ENCODE measurements at regions not wholly inside any gene's neighbourhood (a gene's known extent, or its start where the extent isn't known, plus 50 kb on each side); places are given as distances from the start of the nearest gene placed in this dataset.

GRCh38 chr13:84192125-84192524, 309.9 kb upstream of the SLITRK1 start:
- no peaks in the 10 kb centered on the region for H3K9me3 ChIP-seq (ENCODE audit: control insufficient read depth, low read depth, low read length)
- H3K27me3 ChIP-seq (ENCODE audit: control insufficient read depth, insufficient read depth, low read length), result no peaks in the 10 kb centered on the region
- no peaks in the 10 kb centered on the region for H3K4me1 ChIP-seq (ENCODE audit: control insufficient read depth, low read depth, low read length)
- no peak overlapping the region for H3K9ac ChIP-seq (ENCODE audit: low read length)
- no peaks in the 10 kb centered on the region for H3K36me3 ChIP-seq (ENCODE audit: control insufficient read depth, low read depth, low read length)
- H3K4me3 ChIP-seq (ENCODE audit: low read length), result no peak overlapping the region
- no peak overlapping the region for H3K27ac ChIP-seq (ENCODE audit: low read length)

GRCh38 chr13:84191139-84191538, 308.9 kb upstream of the SLITRK1 start:
- no peaks in the 10 kb centered on the region for H3K4me1 ChIP-seq (ENCODE audit: control insufficient read depth, low read depth, low read length)
- no peak overlapping the region for H3K27ac ChIP-seq (ENCODE audit: low read length)
- no peak overlapping the region for H3K9ac ChIP-seq (ENCODE audit: low read length)
- no peaks in the 10 kb centered on the region for H3K9me3 ChIP-seq (ENCODE audit: control insufficient read depth, low read depth, low read length)
- H3K4me3 ChIP-seq (ENCODE audit: low read length), result no peak overlapping the region
- no peaks in the 10 kb centered on the region for H3K27me3 ChIP-seq (ENCODE audit: control insufficient read depth, insufficient read depth, low read length)
- H3K36me3 ChIP-seq (ENCODE audit: control insufficient read depth, low read depth, low read length), result no peaks in the 10 kb centered on the region

- Histone ChIP-seq H3K27ac (ENCODE audit: low read length) (no peak overlapping the region), H3K27me3 (ENCODE audit: control insufficient read depth, insufficient read depth, low read length) (no peaks in the 10 kb centered on the region), H3K9me3 (ENCODE audit: control insufficient read depth, low read depth, low read length) (no peaks in the 10 kb centered on the region), H3K36me3 (ENCODE audit: control insufficient read depth, low read depth, low read length) (no peaks in the 10 kb centered on the region), H3K4me3 (ENCODE audit: low read length) (no peak overlapping the region), H3K9ac (ENCODE audit: low read length) (no peak overlapping the region), H3K4me1 (ENCODE audit: control insufficient read depth, low read depth, low read length) (no peaks in the 10 kb centered on the region)
Measured at GRCh38 chr13:84187626-84188025, 305.4 kb upstream of the SLITRK1 start.

GRCh38 chr13:84139561-84140158, 257.4 kb upstream of the SLITRK1 start:
- Histone ChIP-seq H3K36me3 (ENCODE audit: control insufficient read depth, low read depth, low read length) (no peaks in the 10 kb centered on the region), H3K27ac (ENCODE audit: low read length) (no peak overlapping the region), H3K27me3 (ENCODE audit: control insufficient read depth, insufficient read depth, low read length) (no peaks in the 10 kb centered on the region), H3K9ac (ENCODE audit: low read length) (no peak overlapping the region), H3K4me3 (ENCODE audit: low read length) (no peak overlapping the region), H3K9me3 (ENCODE audit: control insufficient read depth, low read depth, low read length) (no peaks in the 10 kb centered on the region), H3K4me1 (ENCODE audit: control insufficient read depth, low read depth, low read length) (peaks cover 14% of the 10 kb centered on the region)

GRCh38 chr13:84137292-84137691, 255.0 kb upstream of the SLITRK1 start:
- Histone ChIP-seq H3K4me1 (ENCODE audit: control insufficient read depth, low read depth, low read length) (peaks cover 14% of the 10 kb centered on the region), H3K27me3 (ENCODE audit: control insufficient read depth, insufficient read depth, low read length) (no peaks in the 10 kb centered on the region), H3K9me3 (ENCODE audit: control insufficient read depth, low read depth, low read length) (no peaks in the 10 kb centered on the region), H3K4me3 (ENCODE audit: low read length) (no peak overlapping the region), H3K9ac (ENCODE audit: low read length) (no peak overlapping the region), H3K27ac (ENCODE audit: low read length) (no peak overlapping the region), H3K36me3 (ENCODE audit: control insufficient read depth, low read depth, low read length) (no peaks in the 10 kb centered on the region)

- no peaks in the 10 kb centered on the region for H3K27me3 ChIP-seq (ENCODE audit: control insufficient read depth, insufficient read depth, low read length)
- peaks cover 14% of the 10 kb centered on the region for H3K4me1 ChIP-seq (ENCODE audit: control insufficient read depth, low read depth, low read length)
- H3K36me3 ChIP-seq (ENCODE audit: control insufficient read depth, low read depth, low read length), result no peaks in the 10 kb centered on the region
- no peaks in the 10 kb centered on the region for H3K9me3 ChIP-seq (ENCODE audit: control insufficient read depth, low read depth, low read length)
- H3K27ac ChIP-seq (ENCODE audit: low read length), result no peak overlapping the region
- no peak overlapping the region for H3K4me3 ChIP-seq (ENCODE audit: low read length)
- H3K9ac ChIP-seq (ENCODE audit: low read length), result no peak overlapping the region
Measured at GRCh38 chr13:84136582-84136981, 254.3 kb upstream of the SLITRK1 start.

GRCh38 chr13:84132491-84132890, 250.2 kb upstream of the SLITRK1 start:
- Histone ChIP-seq H3K4me3 (ENCODE audit: low read length) (no peak overlapping the region), H3K36me3 (ENCODE audit: control insufficient read depth, low read depth, low read length) (no peaks in the 10 kb centered on the region), H3K9me3 (ENCODE audit: control insufficient read depth, low read depth, low read length) (no peaks in the 10 kb centered on the region), H3K4me1 (ENCODE audit: control insufficient read depth, low read depth, low read length) (no peaks in the 10 kb centered on the region), H3K9ac (ENCODE audit: low read length) (no peak overlapping the region), H3K27me3 (ENCODE audit: control insufficient read depth, insufficient read depth, low read length) (no peaks in the 10 kb centered on the region), H3K27ac (ENCODE audit: low read length) (no peak overlapping the region)

GRCh38 chr13:84131249-84131648, 249.0 kb upstream of the SLITRK1 start:
- Histone ChIP-seq H3K27ac (ENCODE audit: low read length) (no peak overlapping the region), H3K4me3 (ENCODE audit: low read length) (no peak overlapping the region)

GRCh38 chr13:84130495-84131114, 248.3 kb upstream of the SLITRK1 start:
- Histone ChIP-seq H3K9ac (ENCODE audit: low read length) (no peak overlapping the region), H3K27me3 (ENCODE audit: control insufficient read depth, insufficient read depth, low read length) (no peaks in the 10 kb centered on the region), H3K4me3 (ENCODE audit: low read length) (no peak overlapping the region), H3K27ac (ENCODE audit: low read length) (no peak overlapping the region), H3K36me3 (ENCODE audit: control insufficient read depth, low read depth, low read length) (no peaks in the 10 kb centered on the region), H3K4me1 (ENCODE audit: control insufficient read depth, low read depth, low read length) (no peaks in the 10 kb centered on the region), H3K9me3 (ENCODE audit: control insufficient read depth, low read depth, low read length) (no peaks in the 10 kb centered on the region)

More at GRCh38 chr13:84131249-84131648, 249.0 kb upstream of the SLITRK1 start:
- no peak overlapping the region for H3K9ac ChIP-seq (ENCODE audit: low read length)
- no peaks in the 10 kb centered on the region for H3K36me3 ChIP-seq (ENCODE audit: control insufficient read depth, low read depth, low read length)
- H3K27me3 ChIP-seq (ENCODE audit: control insufficient read depth, insufficient read depth, low read length), result no peaks in the 10 kb centered on the region
- H3K9me3 ChIP-seq (ENCODE audit: control insufficient read depth, low read depth, low read length), result no peaks in the 10 kb centered on the region
- no peaks in the 10 kb centered on the region for H3K4me1 ChIP-seq (ENCODE audit: control insufficient read depth, low read depth, low read length)

- Histone ChIP-seq H3K4me3 (ENCODE audit: low read length) (no peak overlapping the region), H3K27ac (ENCODE audit: low read length) (no peak overlapping the region), H3K27me3 (ENCODE audit: control insufficient read depth, insufficient read depth, low read length) (no peaks in the 10 kb centered on the region), H3K9me3 (ENCODE audit: control insufficient read depth, low read depth, low read length) (no peaks in the 10 kb centered on the region), H3K36me3 (ENCODE audit: control insufficient read depth, low read depth, low read length) (no peaks in the 10 kb centered on the region), H3K4me1 (ENCODE audit: control insufficient read depth, low read depth, low read length) (no peaks in the 10 kb centered on the region), H3K9ac (ENCODE audit: low read length) (no peak overlapping the region)
Measured at GRCh38 chr13:84129966-84130365, 247.7 kb upstream of the SLITRK1 start.

GRCh38 chr13:84127597-84128128, 245.4 kb upstream of the SLITRK1 start:
- Histone ChIP-seq H3K27me3 (ENCODE audit: control insufficient read depth, insufficient read depth, low read length) (no peaks in the 10 kb centered on the region), H3K27ac (ENCODE audit: low read length) (no peak overlapping the region), H3K4me3 (ENCODE audit: low read length) (no peak overlapping the region), H3K9ac (ENCODE audit: low read length) (no peak overlapping the region), H3K4me1 (ENCODE audit: control insufficient read depth, low read depth, low read length) (no peaks in the 10 kb centered on the region), H3K9me3 (ENCODE audit: control insufficient read depth, low read depth, low read length) (no peaks in the 10 kb centered on the region), H3K36me3 (ENCODE audit: control insufficient read depth, low read depth, low read length) (no peaks in the 10 kb centered on the region)

- Histone ChIP-seq H3K36me3 (ENCODE audit: control insufficient read depth, low read depth, low read length) (no peaks in the 10 kb centered on the region), H3K9me3 (ENCODE audit: control insufficient read depth, low read depth, low read length) (no peaks in the 10 kb centered on the region), H3K9ac (ENCODE audit: low read length) (no peak overlapping the region), H3K4me1 (ENCODE audit: control insufficient read depth, low read depth, low read length) (no peaks in the 10 kb centered on the region), H3K27ac (ENCODE audit: low read length) (no peak overlapping the region), H3K27me3 (ENCODE audit: control insufficient read depth, insufficient read depth, low read length) (no peaks in the 10 kb centered on the region), H3K4me3 (ENCODE audit: low read length) (no peak overlapping the region)
Measured at GRCh38 chr13:84126671-84127171, 244.4 kb upstream of the SLITRK1 start.

Data from iPS-18a (cell line).